Neuronal stem cell (in vitro differentiated cells): ENCODE measurements at regions not wholly inside any gene's neighbourhood (a gene's known extent, or its start where the extent isn't known, plus 50 kb on each side); places are given as distances from the start of the nearest gene placed in this dataset.

Experiments
- DNase-seq: peaks from one replicate; pipeline ENCODE4 v3.0.0-alpha.2; 2013; ENCODE audit warnings: low spot score
- H2AFZ ChIP-seq: one replicate; pipeline ENCODE4 v1.6.1; 2013; ENCODE audit warnings: mild to moderate bottlenecking, low read length, inconsistent platforms
- H2AK5ac ChIP-seq: 2 replicates; pipeline ENCODE4 v1.6.1; 2013; ENCODE audit warnings: low read depth, mild to moderate bottlenecking, inconsistent platforms, low read length, moderate library complexity, mixed read lengths
- H2BK120ac ChIP-seq: 2 replicates; pipeline ENCODE4 v1.6.1; 2013; ENCODE audit warnings: low read depth, mild to moderate bottlenecking, inconsistent platforms, low read length, moderate library complexity, mixed read lengths
- H2BK12ac ChIP-seq: one replicate; pipeline ENCODE4 v1.6.1; 2013; ENCODE audit warnings: low read length, inconsistent platforms
- H2BK15ac ChIP-seq: 2 replicates; pipeline ENCODE4 v1.6.1; 2013; ENCODE audit warnings: mild to moderate bottlenecking, low read length, inconsistent platforms, mixed read lengths
- H2BK5ac ChIP-seq: one replicate; pipeline ENCODE4 v1.6.1; 2013; ENCODE audit warnings: inconsistent platforms, mild to moderate bottlenecking, low read length, moderate library complexity
- H3K14ac ChIP-seq: one replicate; pipeline ENCODE4 v1.6.1; 2013; ENCODE audit warnings: low read length, inconsistent platforms
- H3K18ac ChIP-seq: 2 replicates; pipeline ENCODE4 v1.6.1; 2013; ENCODE audit warnings: low read length, inconsistent platforms
- H3K23ac ChIP-seq: 2 replicates; pipeline ENCODE4 v1.6.1; 2013; ENCODE audit warnings: low read depth, mild to moderate bottlenecking, mixed read lengths, low read length, inconsistent platforms; ENCODE audit not compliant: poor library complexity
- H3K27ac ChIP-seq: replicated peaks from 3 replicates; pipeline ENCODE4 v1.5.1; 2013; ENCODE audit warnings: low read length, inconsistent platforms
- H3K27me3 ChIP-seq, 3 experiments: 2 replicates each; pipeline ENCODE4 v1.6.1; 2013; ENCODE audit warnings: low read length in 3 of 3, mild to moderate bottlenecking in 2 of 3, inconsistent platforms in 1 of 3, low read depth in 1 of 3, mixed read lengths in 1 of 3, moderate library complexity in 1 of 3; ENCODE audit not compliant: control insufficient read depth in 3 of 3, insufficient read depth in 3 of 3
- H3K36me3 ChIP-seq, 2 donors: replicated peaks in 1 of 2; 2 replicates each; pipeline ENCODE4 v1.6.1; 2013; ENCODE audit warnings: low read length in 2 of 2; ENCODE audit not compliant: control insufficient read depth in 2 of 2, insufficient read depth in 2 of 2
- H3K4ac ChIP-seq: 2 replicates; pipeline ENCODE4 v1.6.1; 2013; ENCODE audit warnings: inconsistent platforms, mild to moderate bottlenecking, low read length, moderate library complexity
- H3K4me1 ChIP-seq, 2 donors: 1 replicate in 1 of 2; 2 replicates in 1 of 2; pipeline ENCODE4 v1.6.1; 2013; ENCODE audit warnings: low read length in 2 of 2, low read depth in 1 of 2; ENCODE audit not compliant: control insufficient read depth in 2 of 2, insufficient read depth in 1 of 2
- H3K4me2 ChIP-seq: one replicate; pipeline ENCODE4 v1.6.1; 2013; ENCODE audit warnings: mild to moderate bottlenecking, low read length, inconsistent platforms; ENCODE audit not compliant: insufficient read depth, poor library complexity, severe bottlenecking
- H3K4me3 ChIP-seq, 2 donors: 2 replicates each; pipeline ENCODE4 v1.5.1; 2013; ENCODE audit warnings: low read length in 2 of 2, mild to moderate bottlenecking in 2 of 2, inconsistent platforms in 1 of 2, moderate library complexity in 1 of 2
- H3K79me1 ChIP-seq: one replicate; pipeline ENCODE4 v1.6.1; 2013; ENCODE audit warnings: low read depth, mild to moderate bottlenecking, inconsistent platforms, low read length, moderate library complexity
- H3K9ac ChIP-seq: one replicate; pipeline ENCODE4 v1.6.1; 2013; ENCODE audit warnings: mild to moderate bottlenecking, low read depth, low read length, inconsistent platforms; ENCODE audit not compliant: poor library complexity
- H3K9me3 ChIP-seq, 2 donors: replicated peaks in 1 of 2; 2 replicates each; pipeline versions ENCODE3 to v1.6.1; 2013; ENCODE audit warnings: low read length in 2 of 2, mild to moderate bottlenecking in 2 of 2, inconsistent platforms in 1 of 2, low read depth in 1 of 2, mixed read lengths in 1 of 2, moderate library complexity in 1 of 2; ENCODE audit not compliant: control insufficient read depth in 2 of 2, insufficient read depth in 1 of 2
- H4K8ac ChIP-seq: one replicate; pipeline ENCODE4 v1.6.1; 2013; ENCODE audit warnings: low read depth, mild to moderate bottlenecking, inconsistent platforms, low read length, moderate library complexity
- H4K91ac ChIP-seq: one replicate; pipeline ENCODE4 v1.6.1; 2013; ENCODE audit warnings: low read length, low read depth, mild to moderate bottlenecking, inconsistent platforms; ENCODE audit not compliant: poor library complexity
- WGBS, 2 donors: extraction: QIAGEN DNeasy Blood & Tissue Kit; methylation state at CpG; one replicate each; pipeline ENCODE4 v1.1.7; 2013; ENCODE audit warnings: missing lambda C conversion rate in 2 of 2, mixed read lengths in 1 of 2; ENCODE audit not compliant: insufficient read length in 2 of 2, insufficient replicate concordance in 1 of 2; ENCODE audit errors: extremely low coverage in 2 of 2; 5-methylcytosine and 5-hydroxymethylcytosine counted together

GRCh38 chr11:128021349-128022006, 565.9 kb downstream of the ETS1 start:
- Histone ChIP-seq H3K27me3 (no peaks in the 10 kb centered on the region), H2BK5ac (no peak overlapping the region)
- WGBS, 2 donors: no CpG with 5 or more reads among the region's 5 CpGs

GRCh38 chr11:128018692-128019091, 568.7 kb downstream of the ETS1 start:
- no peak overlapping the region for H3K18ac ChIP-seq
- H3K79me1 ChIP-seq: no peaks in the 10 kb centered on the region
- DNase-seq: no peak
- H3K4me1 ChIP-seq: peaks cover 2 to 7% of the 10 kb centered on the region in 2 donors
- H4K8ac ChIP-seq: no peak overlapping the region
- no peak overlapping the region for H3K23ac ChIP-seq
- no peak overlapping the region for H3K4me2 ChIP-seq
- no peak overlapping the region for H3K4me3 ChIP-seq
- H3K27ac ChIP-seq: no peak overlapping the region
- no peak overlapping the region for H2AFZ ChIP-seq
- no peaks in the 10 kb centered on the region for H3K9me3 ChIP-seq
- no peak overlapping the region for H3K14ac ChIP-seq
- H2BK15ac ChIP-seq: no peak overlapping the region
- H3K4ac ChIP-seq: no peak overlapping the region
- H2BK12ac ChIP-seq: no peak overlapping the region
- no CpG with 5 or more reads among the region's 6 CpGs for WGBS, 2 donors
- H2BK120ac ChIP-seq: no peak overlapping the region
- H4K91ac ChIP-seq: no peak overlapping the region
- H2AK5ac ChIP-seq: no peak overlapping the region
- H3K9ac ChIP-seq: no peak overlapping the region
- H3K27me3 ChIP-seq: no peaks in the 10 kb centered on the region
- H3K36me3 ChIP-seq: no peaks in the 10 kb centered on the region
- H2BK5ac ChIP-seq: no peak overlapping the region

More at GRCh38 chr11:128021349-128022006, 565.9 kb downstream of the ETS1 start:
- Histone ChIP-seq H2BK120ac (no peak overlapping the region), H3K4ac (no peak overlapping the region), H3K23ac (no peak overlapping the region), H3K14ac (peak overlapping the region; percentile 27), H4K8ac (no peak overlapping the region), H3K27ac (no peak overlapping the region), H2BK12ac (no peak overlapping the region), H3K36me3 (no peaks in the 10 kb centered on the region), H2AK5ac (no peak overlapping the region), H3K4me2 (no peak overlapping the region), H3K9me3 (no peaks in the 10 kb centered on the region), H3K18ac (no peak overlapping the region), H3K9ac (no peak overlapping the region), H2BK15ac (no peak overlapping the region), H4K91ac (no peak overlapping the region), H2AFZ (peak overlapping the region; percentile 52), H3K4me3 (no peak overlapping the region), H3K79me1 (no peaks in the 10 kb centered on the region), H3K4me1 (peaks cover 2 to 7% of the 10 kb centered on the region in 2 donors)
- DNase-seq: peak; percentile 26

- Histone ChIP-seq H2BK120ac (no peak overlapping the region), H3K9me3 (peaks cover 0 to 29% of the 10 kb centered on the region in 2 donors), H3K9ac (no peak overlapping the region), H4K8ac (no peak overlapping the region), H2BK15ac (no peak overlapping the region), H2BK5ac (no peak overlapping the region), H3K4me3 (no peak overlapping the region), H3K79me1 (no peaks in the 10 kb centered on the region), H3K4me2 (no peak overlapping the region), H4K91ac (no peak overlapping the region), H3K18ac (no peak overlapping the region), H2BK12ac (no peak overlapping the region), H2AK5ac (no peak overlapping the region), H3K4ac (no peak overlapping the region), H3K36me3 (no peaks in the 10 kb centered on the region), H3K14ac (no peak overlapping the region), H3K23ac (no peak overlapping the region), H3K27ac (no peak overlapping the region), H3K4me1 (peaks cover 4% of the 10 kb centered on the region in 2 donors), H3K27me3 (no peaks in the 10 kb centered on the region), H2AFZ (peak overlapping the region; percentile 48)
- WGBS, 2 donors: no CpG with 5 or more reads among the region's 2 CpGs
- DNase-seq: no peak
These were observed 581.8 kb downstream of the ETS1 start for GRCh38 chr11:128005562-128005961.

GRCh38 chr11:127998421-127998820, 588.9 kb downstream of the ETS1 start:
- Histone ChIP-seq H3K9ac (no peak overlapping the region), H3K36me3 (no peaks in the 10 kb centered on the region), H3K79me1 (no peaks in the 10 kb centered on the region), H3K18ac (no peak overlapping the region), H3K4me1 (no peaks in the 10 kb centered on the region), H2AK5ac (no peak overlapping the region), H3K9me3 (peaks cover 2% of the 10 kb centered on the region in 2 donors), H2BK15ac (no peak overlapping the region), H2BK5ac (no peak overlapping the region), H3K23ac (no peak overlapping the region), H3K27ac (no peak overlapping the region), H2BK12ac (no peak overlapping the region), H4K91ac (no peak overlapping the region), H3K14ac (no peak overlapping the region), H4K8ac (no peak overlapping the region), H2AFZ (no peak overlapping the region), H2BK120ac (no peak overlapping the region), H3K4ac (no peak overlapping the region), H3K4me2 (no peak overlapping the region), H3K4me3 (no peak overlapping the region), H3K27me3 (no peaks in the 10 kb centered on the region)
- DNase-seq: no peak
- no CpG with 5 or more reads among the region's 5 CpGs for WGBS, 2 donors
